ENCODE measurements at regions not wholly inside any gene's neighbourhood (a gene's known extent, or its start where the extent isn't known, plus 50 kb on each side); places are given as distances from the start of the nearest gene placed in this dataset.
A peak's percentile ranks its signal among the peaks of the same experiment; 100 is the strongest.

DNA sequence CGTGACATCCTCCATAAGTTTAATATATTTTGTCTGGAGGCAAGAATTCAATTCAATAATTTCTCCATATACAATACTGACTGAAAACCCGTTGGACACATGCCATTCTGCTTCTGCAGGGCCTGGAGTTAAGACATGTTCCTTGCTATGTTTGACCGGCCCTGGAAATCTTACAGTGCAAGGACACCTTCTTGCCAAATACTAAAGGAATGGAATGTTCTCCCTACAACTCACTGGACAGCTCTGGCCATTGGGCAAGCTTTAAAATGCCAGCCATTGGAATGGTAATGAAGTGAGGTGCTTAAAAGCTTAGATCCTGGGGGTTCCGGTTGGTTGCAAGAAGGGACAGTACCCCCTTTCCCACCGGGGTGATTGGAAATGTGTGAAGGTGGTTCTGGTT is 329.8 kb upstream of the PROK2 start:
- TF ChIP-seq, protein P1, sequence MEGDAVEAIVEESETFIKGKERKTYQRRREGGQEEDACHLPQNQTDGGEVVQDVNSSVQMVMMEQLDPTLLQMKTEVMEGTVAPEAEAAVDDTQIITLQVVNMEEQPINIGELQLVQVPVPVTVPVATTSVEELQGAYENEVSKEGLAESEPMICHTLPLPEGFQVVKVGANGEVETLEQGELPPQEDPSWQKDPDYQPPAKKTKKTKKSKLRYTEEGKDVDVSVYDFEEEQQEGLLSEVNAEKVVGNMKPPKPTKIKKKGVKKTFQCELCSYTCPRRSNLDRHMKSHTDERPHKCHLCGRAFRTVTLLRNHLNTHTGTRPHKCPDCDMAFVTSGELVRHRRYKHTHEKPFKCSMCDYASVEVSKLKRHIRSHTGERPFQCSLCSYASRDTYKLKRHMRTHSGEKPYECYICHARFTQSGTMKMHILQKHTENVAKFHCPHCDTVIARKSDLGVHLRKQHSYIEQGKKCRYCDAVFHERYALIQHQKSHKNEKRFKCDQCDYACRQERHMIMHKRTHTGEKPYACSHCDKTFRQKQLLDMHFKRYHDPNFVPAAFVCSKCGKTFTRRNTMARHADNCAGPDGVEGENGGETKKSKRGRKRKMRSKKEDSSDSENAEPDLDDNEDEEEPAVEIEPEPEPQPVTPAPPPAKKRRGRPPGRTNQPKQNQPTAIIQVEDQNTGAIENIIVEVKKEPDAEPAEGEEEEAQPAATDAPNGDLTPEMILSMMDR (IDR thresholded peaks at IDR 0.05), result no peak
- H3K4me3 ChIP-seq, result no peak overlapping the region

DNA sequence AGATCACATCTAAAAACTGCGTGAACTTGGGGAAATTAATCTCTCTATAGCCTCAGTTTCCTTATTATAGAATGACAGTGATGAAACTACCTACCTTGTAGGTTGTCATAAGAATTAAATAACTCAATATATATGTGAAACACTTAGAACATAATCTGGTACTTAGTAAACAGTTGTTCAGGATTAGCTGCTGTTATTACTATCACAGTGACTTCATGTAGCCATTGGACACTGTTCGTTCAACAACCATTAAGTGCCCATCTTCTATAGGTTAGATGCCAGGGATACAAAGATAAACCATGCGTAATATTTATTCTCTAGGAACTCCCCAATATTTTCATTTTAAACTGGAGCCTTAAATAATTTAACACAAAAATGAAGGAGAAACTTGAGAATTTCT is 329.0 kb upstream of the PROK2 start:
- ATAC-seq (no peak), DNase-seq (no peak), FAIRE-seq (no peak)
- 95 to 98% methylated on average over 3 of the region's 3 CpGs for WGBS, 2 donors
- Histone ChIP-seq H3K4me1 (no peaks in the 10 kb centered on the region), H3K27ac (no peak overlapping the region), H3K4me3 (no peak overlapping the region), H3K36me3 (no peaks in the 10 kb centered on the region), H3K9me3 (no peaks in the 10 kb centered on the region), H3K27me3 (no peaks in the 10 kb centered on the region)
- TF ChIP-seq, protein P1 (IDR thresholded peaks at IDR 0.05), result no peak
- intact Hi-C loops (cut with DNase I), result no loop called here

More for the DNA sequence above, 329.8 kb upstream of the PROK2 start:
- no peak for ATAC-seq
- Histone ChIP-seq H3K9me3 (no peaks in the 10 kb centered on the region), H3K27me3 (no peaks in the 10 kb centered on the region), H3K27ac (no peak overlapping the region), H3K36me3 (no peaks in the 10 kb centered on the region), H3K4me1 (no peaks in the 10 kb centered on the region)
- no peak for FAIRE-seq
- intact Hi-C loops (cut with DNase I), result no loop called here
- WGBS, 2 donors, result 67 to 71% methylated on average over 5 of the region's 5 CpGs
- no peak for DNase-seq

DNA sequence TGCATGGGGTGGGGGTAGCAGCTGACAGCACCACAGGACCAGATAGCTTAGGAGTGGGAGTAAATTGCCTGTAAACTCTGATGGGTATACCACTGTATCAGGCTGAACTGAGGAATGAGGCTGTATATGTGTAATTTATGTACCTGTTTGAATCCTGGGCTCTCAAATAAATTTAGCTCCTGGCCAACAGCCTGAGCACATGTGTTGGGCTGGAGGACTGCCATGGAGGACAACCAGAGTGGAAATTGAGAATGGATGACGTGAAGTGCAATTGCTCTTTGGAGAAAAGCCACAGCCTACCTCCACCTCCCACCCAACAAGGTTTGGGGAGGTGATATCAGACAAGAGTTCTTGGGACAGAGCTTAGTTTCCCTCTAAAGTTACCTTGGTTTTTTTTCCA is 328.6 kb upstream of the PROK2 start:
- TF ChIP-seq, protein P1 (IDR thresholded peaks at IDR 0.05), result no peak
- no peak overlapping the region for H3K4me3 ChIP-seq
- H3K27ac ChIP-seq, result no peak overlapping the region
- H3K27me3 ChIP-seq, result no peaks in the 10 kb centered on the region
- 72 to 76% methylated on average over 1 of the region's 1 CpG for WGBS, 2 donors
- no peak for ATAC-seq
- no peak for FAIRE-seq
- no peaks in the 10 kb centered on the region for H3K4me1 ChIP-seq
- intact Hi-C loops (cut with DNase I), result no loop called here
- no peaks in the 10 kb centered on the region for H3K9me3 ChIP-seq
- DNase-seq, result no peak
- no peaks in the 10 kb centered on the region for H3K36me3 ChIP-seq

DNA sequence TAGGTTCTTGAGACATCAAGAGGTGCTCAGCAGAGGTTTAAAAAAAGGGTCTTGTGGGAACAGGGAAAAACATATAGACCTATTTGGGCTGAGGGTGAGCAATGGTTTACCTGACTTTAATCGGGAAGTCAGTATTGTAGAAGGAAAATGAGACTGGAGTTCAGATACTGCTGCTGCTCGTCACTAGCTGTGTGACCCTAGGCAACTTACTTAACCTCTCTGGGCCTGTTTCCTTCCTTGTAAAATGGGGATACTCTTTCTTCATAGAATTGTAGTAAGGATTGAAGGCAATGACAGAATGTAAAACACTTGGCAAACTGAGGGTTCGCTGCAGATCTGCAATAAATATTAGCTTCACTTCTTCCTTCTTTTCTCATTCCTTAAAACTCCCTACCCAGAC is 327.5 kb upstream of the PROK2 start:
- no peak for DNase-seq
- no peak for FAIRE-seq
- no peaks in the 10 kb centered on the region for H3K9me3 ChIP-seq
- intact Hi-C loops (cut with DNase I), result no loop called here
- no peaks in the 10 kb centered on the region for H3K4me1 ChIP-seq
- 77 to 87% methylated on average over 3 of the region's 3 CpGs for WGBS, 2 donors
- ATAC-seq, result no peak
- H3K36me3 ChIP-seq, result no peaks in the 10 kb centered on the region
- no peaks in the 10 kb centered on the region for H3K27me3 ChIP-seq
- no peak overlapping the region for H3K27ac ChIP-seq
- TF ChIP-seq, protein P1 (IDR thresholded peaks at IDR 0.05), result no peak
- H3K4me3 ChIP-seq, result no peak overlapping the region

DNA sequence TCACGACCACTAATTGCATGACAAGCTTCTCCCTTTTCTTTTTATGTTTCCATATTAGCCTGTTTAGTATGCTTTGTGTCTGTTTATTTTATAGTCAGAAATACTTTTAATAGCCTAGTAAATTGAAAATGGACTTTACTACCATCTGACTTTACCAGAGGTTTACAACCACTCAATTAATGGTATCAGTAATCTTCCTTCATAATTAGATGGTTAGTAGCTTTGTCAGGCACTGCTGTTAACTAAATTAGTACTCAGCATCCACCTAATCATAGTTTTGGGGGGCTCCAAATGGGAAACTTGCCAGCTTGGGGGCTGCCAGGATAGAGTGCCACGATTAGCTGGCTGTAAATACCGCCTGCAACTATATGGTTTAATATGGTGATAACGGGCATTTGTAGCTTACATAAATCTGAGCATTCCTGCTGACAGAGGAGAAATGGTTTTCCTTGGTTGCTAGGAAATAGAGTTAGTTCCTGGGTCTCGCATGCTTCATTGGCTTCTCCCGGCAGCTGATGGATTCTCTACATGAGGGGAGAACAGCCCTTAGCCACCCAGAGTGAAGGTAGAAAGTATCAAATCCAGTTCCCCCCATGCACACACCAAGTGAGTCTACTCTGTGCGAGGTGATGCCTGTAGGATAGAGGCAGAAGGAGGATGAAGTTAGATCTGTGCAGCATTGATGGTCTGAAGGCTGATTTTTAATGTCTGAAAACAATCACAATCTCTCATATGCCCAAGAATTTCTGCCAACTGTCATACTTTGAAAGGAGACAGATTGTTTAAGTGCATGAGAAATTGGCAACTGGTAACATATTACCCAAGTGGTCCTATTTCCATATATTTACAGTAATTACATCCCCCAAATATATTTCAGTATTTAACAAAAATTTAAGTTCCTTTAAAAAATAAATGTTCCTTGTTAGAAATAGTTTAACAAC is 326.6 kb upstream of the PROK2 start:
- DNase-seq, result no peak
- H3K4me1 ChIP-seq, result no peaks in the 10 kb centered on the region
- no peaks in the 10 kb centered on the region for H3K36me3 ChIP-seq
- no peak for FAIRE-seq
- no peak overlapping the region for H3K27ac ChIP-seq
- no peaks in the 10 kb centered on the region for H3K27me3 ChIP-seq
- H3K9me3 ChIP-seq, result no peaks in the 10 kb centered on the region
- intact Hi-C loops (cut with DNase I), result no loop called here
- H3K4me3 ChIP-seq, result no peak overlapping the region
- 75 to 79% methylated on average over 7 of the region's 7 CpGs for WGBS, 2 donors
- peak in 2 of 4 donors; percentile 51 to 66 for ATAC-seq
- TF ChIP-seq, protein P1 (IDR thresholded peaks at IDR 0.05), result no peak
